GM23248 (cell line): ENCODE measurements at regions not wholly inside any gene's neighbourhood (a gene's known extent, or its start where the extent isn't known, plus 50 kb on each side); places are given as distances from the start of the nearest gene placed in this dataset.

Experiments used
- EZH2 ChIP-seq: fragments of 200-600 bp; sonication (generic); IDR thresholded peaks from 2 replicates; pipeline ENCODE4 v1.6.1; 2018; ENCODE audit warnings: antibody characterized with exemption, mild to moderate bottlenecking; ENCODE audit not compliant: insufficient read depth, poor library complexity, severe bottlenecking
- EZH2phosphoT487 ChIP-seq: fragments of 200-600 bp; sonication (generic); IDR thresholded peaks from 2 replicates; pipeline ENCODE4 v1.6.1; 2018; ENCODE audit warnings: antibody characterized with exemption, moderate library complexity, mild to moderate bottlenecking, low read depth; ENCODE audit not compliant: insufficient read depth

- TF ChIP-seq EZH2 (no peak), EZH2phosphoT487 (no peak)
These were observed 311.8 kb upstream of the RGS6 start for GRCh38 chr14:71620401-71620800.
